ENCODE measurements at regions not wholly inside any gene's neighbourhood (a gene's known extent, or its start where the extent isn't known, plus 50 kb on each side); places are given as distances from the start of the nearest gene placed in this dataset.
"Not testable (repeated sequence)": the region's sequence is repeated elsewhere in the genome, so short reads cannot be mapped to it uniquely, and the experiment has no call there.

GRCh38 chr2:87431051-87431450, 316.8 kb upstream of the PLGLB2 start:
- DNase-seq (ENCODE audit: low spot score): not testable (repeated sequence)

GRCh38 chr2:87432711-87433453, 315.0 kb upstream of the PLGLB2 start:
- not testable (repeated sequence) for DNase-seq (ENCODE audit: low spot score)

- DNase-seq (ENCODE audit: low spot score): not testable (repeated sequence)
Observed at GRCh38 chr2:87436007-87436406, 311.9 kb upstream of the PLGLB2 start.

GRCh38 chr2:87437701-87438260, 310.1 kb upstream of the PLGLB2 start:
- DNase-seq (ENCODE audit: low spot score): not testable (repeated sequence)

- not testable (repeated sequence) for DNase-seq (ENCODE audit: low spot score)
Observed at GRCh38 chr2:87438780-87439454, 309.0 kb upstream of the PLGLB2 start.

- not testable (repeated sequence) for DNase-seq (ENCODE audit: low spot score)
Observed at GRCh38 chr2:87439617-87440204, 308.2 kb upstream of the PLGLB2 start.

GRCh38 chr2:87440650-87441049, 307.2 kb upstream of the PLGLB2 start:
- not testable (repeated sequence) for DNase-seq (ENCODE audit: low spot score)

GRCh38 chr2:87441375-87441774, 306.5 kb upstream of the PLGLB2 start:
- DNase-seq (ENCODE audit: low spot score): not testable (repeated sequence)

- DNase-seq (ENCODE audit: low spot score): not testable (repeated sequence)
Observed at GRCh38 chr2:87442983-87443577, 304.8 kb upstream of the PLGLB2 start.

GRCh38 chr2:87444951-87445350, 302.9 kb upstream of the PLGLB2 start:
- DNase-seq (ENCODE audit: low spot score): not testable (repeated sequence)

- DNase-seq (ENCODE audit: low spot score): not testable (repeated sequence)
Observed at GRCh38 chr2:87445613-87446312, 302.1 kb upstream of the PLGLB2 start.

- not testable (repeated sequence) for DNase-seq (ENCODE audit: low spot score)
Observed at GRCh38 chr2:87446313-87446696, 301.6 kb upstream of the PLGLB2 start.

GRCh38 chr2:87449462-87449980, 298.4 kb upstream of the PLGLB2 start:
- DNase-seq (ENCODE audit: low spot score): not testable (repeated sequence)

GRCh38 chr2:87452193-87452592, 295.7 kb upstream of the PLGLB2 start:
- DNase-seq (ENCODE audit: low spot score): not testable (repeated sequence)

- DNase-seq (ENCODE audit: low spot score): not testable (repeated sequence)
Observed at GRCh38 chr2:87452861-87453260, 295.0 kb upstream of the PLGLB2 start.

- not testable (repeated sequence) for DNase-seq (ENCODE audit: low spot score)
Observed at GRCh38 chr2:87453965-87454364, 293.9 kb upstream of the PLGLB2 start.

GRCh38 chr2:87454421-87454820, 293.5 kb upstream of the PLGLB2 start:
- not testable (repeated sequence) for DNase-seq (ENCODE audit: low spot score)

GRCh38 chr2:87455209-87455853, 292.6 kb upstream of the PLGLB2 start:
- DNase-seq (ENCODE audit: low spot score): not testable (repeated sequence)

- not testable (repeated sequence) for DNase-seq (ENCODE audit: low spot score)
Observed at GRCh38 chr2:87455854-87456249, 292.0 kb upstream of the PLGLB2 start.

- not testable (repeated sequence) for DNase-seq (ENCODE audit: low spot score)
Observed at GRCh38 chr2:87456477-87457128, 291.3 kb upstream of the PLGLB2 start.

Measured in kidney capillary endothelial cell (primary cell).